GM19467 (cell line): ENCODE measurements at regions not wholly inside any gene's neighbourhood (a gene's known extent, or its start where the extent isn't known, plus 50 kb on each side); places are given as distances from the start of the nearest gene placed in this dataset.
"Not testable (repeated sequence)": the region's sequence is repeated elsewhere in the genome, so short reads cannot be mapped to it uniquely, and the experiment has no call there.

Experiments used
- ATAC-seq: cut with Tn5 transposase; IDR thresholded peaks from one replicate; pipeline ENCODE4 v1.9.1; 2021; ENCODE audit warnings: mild to moderate bottlenecking, moderate library complexity; ENCODE audit not compliant: unreplicated experiment

DNA sequence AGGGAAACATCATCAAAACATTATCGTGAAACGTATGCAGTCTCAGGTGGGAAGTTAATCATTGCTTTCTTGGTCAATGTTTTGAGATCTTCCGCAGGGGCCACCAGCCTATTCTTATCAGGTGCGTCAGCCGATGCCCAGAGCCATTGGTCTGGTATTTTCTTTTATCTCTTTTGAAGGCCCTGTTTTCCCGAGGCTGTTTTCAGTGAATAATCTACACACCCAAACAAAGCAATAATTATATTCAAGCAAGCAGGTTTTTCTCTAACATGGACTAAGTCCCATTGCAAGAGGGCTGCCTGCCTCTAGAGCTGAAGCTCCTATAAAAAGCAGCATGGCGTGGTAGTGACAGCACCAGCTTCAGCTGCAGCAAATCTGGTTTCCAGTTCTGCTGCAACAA lies 430.0 kb upstream of the ID2 start:
- no peak for ATAC-seq

- peak; percentile 90 for ATAC-seq
Observed at GRCh38 chr2:8252997-8253694, 428.7 kb upstream of the ID2 start.

GRCh38 chr2:8253781-8254180 lies 428.1 kb upstream of the ID2 start:
- ATAC-seq: no peak

DNA sequence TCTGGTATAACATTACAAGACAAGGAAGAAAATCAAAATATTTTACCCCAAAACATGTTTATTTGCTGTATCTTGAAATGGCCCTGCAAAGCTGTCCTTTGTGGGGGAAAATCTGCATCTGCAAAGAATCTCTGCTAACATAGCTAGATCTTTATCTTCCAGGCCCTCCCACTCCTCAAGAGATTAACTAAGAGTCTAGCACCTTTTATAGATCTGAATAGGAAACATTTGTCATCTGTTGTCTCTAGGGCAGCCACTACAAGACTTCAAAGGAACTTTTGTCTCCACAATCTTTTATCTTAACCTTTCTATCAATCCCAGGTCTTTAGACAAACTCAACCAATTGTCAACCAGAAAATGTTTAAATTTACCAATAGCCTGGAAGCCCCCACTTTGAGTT lies 427.6 kb upstream of the ID2 start:
- ATAC-seq: not testable (repeated sequence)

DNA sequence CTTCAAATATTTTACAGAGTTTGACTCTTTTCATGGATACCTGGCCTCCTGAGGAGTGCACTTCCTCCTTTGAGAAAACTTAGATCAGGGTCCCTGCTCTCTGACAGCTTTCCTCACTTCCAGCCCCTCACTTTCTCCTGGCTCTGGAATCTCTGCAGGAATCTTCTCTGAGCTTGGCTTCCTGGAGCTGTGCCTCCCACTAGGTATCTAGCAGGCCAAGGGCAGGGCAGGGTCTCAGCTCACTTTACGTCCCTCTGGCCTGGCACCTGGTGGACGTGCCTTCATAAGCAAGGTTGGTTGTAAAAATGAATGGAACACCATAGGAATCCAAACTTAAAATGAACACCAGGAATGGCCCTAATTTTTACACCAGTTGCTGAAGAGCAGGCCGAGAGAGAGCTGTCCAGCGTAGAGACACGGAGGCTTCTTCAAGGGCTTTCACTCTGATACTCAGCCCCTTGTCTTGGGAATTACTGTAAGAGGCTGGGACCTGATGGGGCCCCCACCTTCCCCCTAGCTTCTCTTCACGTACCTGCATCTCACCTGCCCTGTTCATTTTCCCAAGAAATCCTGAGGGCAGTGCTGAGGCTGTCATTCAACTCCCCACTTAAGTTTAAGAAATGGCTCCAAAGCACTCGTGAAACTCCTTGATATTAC lies 426.9 kb upstream of the ID2 start:
- ATAC-seq: no peak

- no peak for ATAC-seq
Observed at GRCh38 chr2:8255448-8255800, 426.4 kb upstream of the ID2 start.

- no peak for ATAC-seq
Observed at GRCh38 chr2:8256905-8257304, 425.0 kb upstream of the ID2 start.

- no peak for ATAC-seq
Observed at GRCh38 chr2:8257502-8257901, 424.4 kb upstream of the ID2 start.

- no peak for ATAC-seq
Observed at GRCh38 chr2:8258406-8258805, 423.4 kb upstream of the ID2 start.

DNA sequence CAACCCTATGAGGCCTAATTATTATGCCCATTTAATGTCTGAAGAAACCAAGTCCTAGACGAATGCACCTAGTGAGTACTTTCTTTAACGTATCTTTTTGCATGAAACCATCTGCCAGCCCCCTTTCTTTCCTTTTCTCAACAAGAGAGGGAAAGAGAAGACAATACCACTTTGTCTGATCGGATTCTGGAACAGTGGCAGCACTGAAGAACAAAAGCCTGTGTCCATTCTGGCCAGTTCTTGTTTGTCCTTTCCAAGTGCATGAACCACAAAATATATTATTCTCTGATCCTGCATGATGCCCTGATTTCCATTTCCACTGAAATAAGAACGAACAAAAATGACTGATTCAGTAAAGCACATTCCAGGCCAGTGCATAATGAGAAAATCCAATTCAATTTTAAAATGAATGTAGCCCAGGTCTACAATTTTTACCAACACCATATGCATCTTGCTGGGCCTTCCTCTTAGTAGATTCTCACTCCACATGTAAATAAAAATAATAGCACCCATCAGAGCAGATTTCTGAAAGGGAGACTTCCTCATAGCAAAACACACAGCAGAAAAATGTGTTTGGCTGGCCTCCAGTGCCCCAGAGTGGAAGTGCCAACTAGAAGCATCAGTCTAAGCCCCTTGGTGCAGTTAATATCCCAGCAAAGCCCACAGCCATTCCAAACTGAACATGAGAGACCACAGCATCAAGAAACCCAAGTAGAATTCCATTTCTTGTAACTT lies 422.6 kb upstream of the ID2 start:
- no peak for ATAC-seq

GRCh38 chr2:8259841-8260178 lies 422.0 kb upstream of the ID2 start:
- no peak for ATAC-seq

DNA sequence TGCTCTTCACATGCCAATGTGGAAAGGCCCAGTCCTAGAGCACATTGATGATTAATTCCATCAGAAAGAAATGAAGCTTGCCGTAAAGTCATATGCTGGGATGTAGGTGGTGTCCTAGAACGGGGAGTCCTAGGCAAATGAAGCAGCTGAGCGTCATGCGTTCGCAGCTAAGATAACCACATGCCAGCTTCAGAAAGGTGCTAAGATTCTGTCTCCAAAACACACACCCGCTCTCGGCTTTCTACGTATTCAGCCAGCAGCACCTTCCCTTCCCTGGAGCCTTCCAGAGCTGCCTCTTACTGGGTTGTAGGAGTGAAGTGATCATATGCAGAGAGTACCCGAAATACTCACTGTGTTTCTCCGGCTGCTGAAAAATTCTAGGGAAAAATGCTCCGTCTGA lies 421.6 kb upstream of the ID2 start:
- ATAC-seq: no peak

GRCh38 chr2:8263901-8264300 lies 418.0 kb upstream of the ID2 start:
- ATAC-seq: no peak

DNA sequence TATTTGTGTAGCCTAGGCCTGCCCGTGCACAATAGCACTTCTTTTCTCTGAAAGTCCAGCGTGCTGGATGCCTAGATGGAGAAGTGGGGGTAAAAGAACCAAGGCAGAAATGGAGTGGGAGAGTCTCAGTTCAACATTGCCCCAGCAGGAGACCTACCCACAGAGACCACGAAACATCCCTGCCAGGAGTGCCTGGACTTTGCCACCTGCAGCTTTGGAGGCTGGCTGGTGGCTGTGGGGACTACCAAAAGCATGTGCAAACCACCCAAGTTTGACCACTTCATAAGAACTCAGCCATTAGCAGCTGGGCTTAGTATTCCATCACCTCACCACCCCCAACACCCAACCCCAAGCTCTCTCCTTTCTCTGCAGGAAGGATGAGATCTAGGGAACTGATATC lies 416.9 kb upstream of the ID2 start:
- no peak for ATAC-seq

DNA sequence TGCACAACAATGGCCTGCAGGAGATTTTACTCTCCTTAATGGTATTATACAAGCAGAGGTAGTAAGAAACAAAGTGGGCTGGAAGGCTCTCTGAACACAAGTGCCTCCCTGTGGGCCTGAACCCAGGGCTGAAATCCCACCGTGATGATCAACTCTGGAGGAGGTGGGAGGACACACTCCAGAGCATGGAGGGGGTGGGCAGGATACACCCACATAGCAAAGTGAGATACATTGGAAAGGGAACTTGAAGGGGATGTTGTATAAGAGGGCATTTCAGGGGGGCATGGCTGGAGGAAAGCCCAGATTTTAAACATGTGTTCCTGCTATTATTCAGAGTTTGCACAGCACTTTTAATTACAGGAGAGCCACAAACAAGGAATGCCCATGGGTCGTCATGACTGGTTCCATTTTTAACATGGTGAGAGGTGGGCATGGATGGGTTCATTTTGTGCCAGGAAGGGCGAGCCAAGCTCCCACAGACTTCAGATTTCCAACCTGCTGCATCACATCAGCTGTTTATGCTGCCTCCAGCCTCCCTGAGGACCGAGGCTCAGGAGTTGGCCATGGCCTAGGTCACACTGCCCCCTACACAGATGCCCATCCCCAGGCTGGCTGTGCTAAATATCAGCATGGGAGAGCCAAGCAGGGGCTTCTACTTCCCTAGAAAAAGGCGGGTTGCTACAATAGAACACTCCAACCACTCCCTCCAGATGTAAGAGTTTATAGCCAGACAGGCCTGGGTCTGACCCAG lies 416.2 kb upstream of the ID2 start:
- no peak for ATAC-seq

DNA sequence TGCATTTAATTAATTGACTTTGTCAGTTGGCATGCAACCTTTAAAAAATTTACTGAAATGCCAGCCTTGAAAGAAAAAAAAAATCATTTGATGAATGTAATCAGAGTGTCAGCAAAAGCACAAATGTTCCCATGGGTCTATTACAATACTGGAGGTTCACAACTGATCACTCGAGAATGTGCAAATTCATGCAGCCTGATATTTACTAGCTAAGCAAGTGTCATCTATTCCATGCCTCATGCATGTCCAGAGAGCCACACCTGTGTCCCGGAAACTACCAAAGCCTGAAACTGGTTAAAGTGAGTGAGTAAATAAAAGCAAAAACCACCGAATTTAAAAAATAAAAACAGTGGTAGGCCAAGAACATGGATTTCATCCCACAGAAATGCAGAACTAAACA lies 415.3 kb upstream of the ID2 start:
- ATAC-seq: no peak

DNA sequence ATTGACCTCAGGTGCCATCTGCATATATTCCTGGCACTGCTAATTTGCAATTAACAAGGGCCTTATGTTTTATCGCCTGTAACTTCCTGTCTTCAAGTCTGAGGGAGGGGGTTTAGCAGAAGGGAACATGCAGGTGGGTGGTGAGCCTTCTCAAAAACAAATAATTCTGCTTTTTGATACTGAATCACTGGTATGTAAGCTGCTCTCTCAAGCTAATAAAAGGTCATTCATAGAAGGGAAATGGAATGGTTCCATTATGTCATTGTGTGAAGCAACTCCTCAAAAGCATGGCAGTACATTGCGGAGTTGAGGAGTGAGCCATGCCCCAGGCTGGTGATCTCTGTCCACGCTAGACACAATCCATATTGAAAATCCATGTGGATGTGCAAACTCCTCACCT lies 414.8 kb upstream of the ID2 start:
- ATAC-seq: no peak

GRCh38 chr2:8267721-8268120 lies 414.1 kb upstream of the ID2 start:
- ATAC-seq: no peak

DNA sequence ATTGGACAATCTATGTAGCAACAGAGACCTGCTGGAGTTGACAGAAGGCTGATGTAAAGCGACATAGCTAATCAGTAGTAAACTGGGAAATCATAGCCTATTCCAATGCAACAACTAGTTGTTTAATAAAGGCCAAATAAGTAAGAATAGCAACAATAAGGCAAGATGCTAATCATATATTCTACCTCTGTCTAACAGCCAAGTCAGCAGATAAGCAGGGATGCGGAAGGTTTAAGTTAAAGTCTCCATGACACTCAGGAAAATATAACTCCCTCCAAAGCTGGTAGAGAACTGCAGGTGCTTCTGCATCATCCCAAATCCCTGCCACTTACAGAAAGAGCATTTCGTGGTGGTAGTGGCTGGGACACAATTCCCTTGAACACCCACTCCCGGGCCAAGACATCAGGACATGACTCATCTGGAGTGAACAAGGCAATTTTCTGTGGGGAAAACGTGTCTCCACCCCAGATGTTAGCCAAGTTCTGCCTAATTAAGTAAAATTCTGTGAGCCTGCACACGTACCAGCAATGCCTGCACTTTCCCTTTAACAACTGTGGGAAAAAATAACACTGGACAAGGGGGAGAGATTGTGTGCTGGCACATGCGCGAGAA lies 413.6 kb upstream of the ID2 start:
- no peak for ATAC-seq

DNA sequence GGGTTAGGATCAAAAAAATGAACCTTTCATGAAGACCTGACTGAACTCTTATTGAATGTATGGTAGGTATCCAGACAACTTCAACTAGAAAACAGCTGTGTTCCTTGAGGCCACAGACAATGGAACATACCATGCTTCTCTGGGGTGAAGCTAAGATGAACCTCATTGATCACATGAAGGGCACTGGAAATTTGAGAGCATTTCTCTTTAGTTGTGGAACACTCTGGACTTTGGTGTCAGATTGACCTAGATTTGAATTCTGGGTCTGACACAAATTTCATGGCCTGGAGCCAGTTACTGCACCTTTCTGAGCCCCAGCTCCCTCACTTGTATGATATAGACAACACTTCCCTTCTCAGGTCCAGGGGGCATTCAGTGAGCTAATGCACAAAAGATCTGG lies 411.2 kb upstream of the ID2 start:
- no peak for ATAC-seq

DNA sequence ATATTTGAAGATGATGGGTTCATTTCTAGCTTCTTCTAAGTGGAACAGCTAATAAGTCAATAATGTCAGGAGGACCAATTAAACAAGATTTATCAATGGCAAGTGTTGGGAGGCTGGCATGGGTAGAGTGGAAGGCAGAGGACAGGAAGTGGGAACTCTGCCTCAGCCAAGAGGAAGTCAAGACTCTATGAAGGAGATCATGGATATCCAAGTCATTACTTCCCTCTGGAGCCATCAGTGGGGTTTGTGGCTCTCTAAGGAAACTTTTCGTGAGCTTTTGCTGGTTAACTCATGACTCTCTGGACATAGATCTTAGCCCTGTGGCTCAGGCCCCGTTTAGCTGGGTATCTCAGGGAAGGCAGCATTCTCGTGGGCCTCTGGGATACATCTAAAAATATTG lies 410.4 kb upstream of the ID2 start:
- no peak for ATAC-seq
